GM10266 (cell line): ENCODE measurements at regions not wholly inside any gene's neighbourhood (a gene's known extent, or its start where the extent isn't known, plus 50 kb on each side); places are given as distances from the start of the nearest gene placed in this dataset.

Experiments
- DNase-seq: peaks from one replicate; pipeline ENCODE4 v3.0.0; 2012; ENCODE audit errors: extremely low spot score
- TF ChIP-seq, protein P1 (sequence below): IDR thresholded peaks from 2 replicates; pipeline ENCODE4 v1.5.1; 2012; ENCODE audit warnings: mild to moderate bottlenecking, low read depth; ENCODE audit not compliant: control insufficient read depth, insufficient read depth; ENCODE audit errors: missing control alignments

DNA sequence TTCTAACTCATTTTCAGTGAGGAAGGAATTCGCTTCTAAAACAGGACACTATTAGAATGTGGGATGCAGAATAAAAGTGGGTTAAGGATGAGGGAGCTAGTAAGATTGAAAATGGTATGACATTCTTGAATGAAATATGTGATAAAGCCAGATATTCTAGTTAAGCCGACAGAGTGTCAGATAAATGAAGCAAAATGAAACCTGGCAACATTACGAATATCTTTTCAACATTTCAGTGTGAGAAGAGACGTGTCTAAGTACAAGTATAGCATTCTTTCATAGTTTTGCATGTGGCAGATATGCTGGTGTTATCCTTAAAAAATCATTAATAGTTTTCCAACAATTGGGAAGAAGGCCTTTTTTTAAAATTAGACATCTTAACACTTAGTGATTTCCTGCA is 1101.4 kb downstream of the RPA4 start:
- DNase-seq = no peak
- TF ChIP-seq, protein P1, sequence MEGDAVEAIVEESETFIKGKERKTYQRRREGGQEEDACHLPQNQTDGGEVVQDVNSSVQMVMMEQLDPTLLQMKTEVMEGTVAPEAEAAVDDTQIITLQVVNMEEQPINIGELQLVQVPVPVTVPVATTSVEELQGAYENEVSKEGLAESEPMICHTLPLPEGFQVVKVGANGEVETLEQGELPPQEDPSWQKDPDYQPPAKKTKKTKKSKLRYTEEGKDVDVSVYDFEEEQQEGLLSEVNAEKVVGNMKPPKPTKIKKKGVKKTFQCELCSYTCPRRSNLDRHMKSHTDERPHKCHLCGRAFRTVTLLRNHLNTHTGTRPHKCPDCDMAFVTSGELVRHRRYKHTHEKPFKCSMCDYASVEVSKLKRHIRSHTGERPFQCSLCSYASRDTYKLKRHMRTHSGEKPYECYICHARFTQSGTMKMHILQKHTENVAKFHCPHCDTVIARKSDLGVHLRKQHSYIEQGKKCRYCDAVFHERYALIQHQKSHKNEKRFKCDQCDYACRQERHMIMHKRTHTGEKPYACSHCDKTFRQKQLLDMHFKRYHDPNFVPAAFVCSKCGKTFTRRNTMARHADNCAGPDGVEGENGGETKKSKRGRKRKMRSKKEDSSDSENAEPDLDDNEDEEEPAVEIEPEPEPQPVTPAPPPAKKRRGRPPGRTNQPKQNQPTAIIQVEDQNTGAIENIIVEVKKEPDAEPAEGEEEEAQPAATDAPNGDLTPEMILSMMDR = no peak

DNA sequence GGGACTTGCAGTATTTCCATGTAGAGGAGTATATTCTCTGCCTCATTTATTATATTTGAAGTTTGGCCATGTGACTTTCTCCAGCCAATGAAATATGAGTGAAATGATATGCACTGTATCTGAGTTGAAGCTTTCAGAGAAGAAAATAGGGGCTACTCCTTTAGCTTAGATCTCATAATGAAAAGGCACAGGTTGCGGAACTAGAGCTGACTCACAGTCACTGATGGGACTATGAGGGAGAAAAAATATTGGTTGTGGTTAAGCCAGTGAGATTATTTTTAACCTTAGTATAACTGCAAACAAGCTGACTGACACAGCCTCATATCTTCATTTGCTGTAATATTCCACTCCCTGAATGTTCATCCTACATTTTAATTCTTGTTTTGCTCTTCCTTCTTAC is 1104.3 kb downstream of the RPA4 start:
- TF ChIP-seq, protein P1 = no peak
- DNase-seq = no peak

DNA sequence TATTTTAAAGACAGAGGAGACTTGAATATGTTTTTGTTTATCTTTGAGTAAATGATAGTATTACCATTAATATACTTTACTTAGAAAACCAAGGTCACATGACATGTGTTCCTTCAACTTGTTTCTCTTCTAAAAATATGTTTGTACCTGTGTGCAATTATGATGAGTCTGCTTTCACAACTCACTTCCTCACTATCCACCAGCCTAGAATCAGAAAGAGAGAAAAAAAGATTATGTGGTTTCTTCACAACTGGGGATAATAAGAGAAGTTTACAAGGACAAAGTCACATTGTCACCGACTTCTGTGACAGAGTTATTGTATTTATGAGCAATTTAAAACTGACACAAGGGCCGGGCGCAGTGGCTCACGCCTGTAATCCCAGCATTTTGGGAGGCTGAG is 1112.1 kb downstream of the RPA4 start:
- no peak for DNase-seq
- TF ChIP-seq, protein P1 = no peak

DNA sequence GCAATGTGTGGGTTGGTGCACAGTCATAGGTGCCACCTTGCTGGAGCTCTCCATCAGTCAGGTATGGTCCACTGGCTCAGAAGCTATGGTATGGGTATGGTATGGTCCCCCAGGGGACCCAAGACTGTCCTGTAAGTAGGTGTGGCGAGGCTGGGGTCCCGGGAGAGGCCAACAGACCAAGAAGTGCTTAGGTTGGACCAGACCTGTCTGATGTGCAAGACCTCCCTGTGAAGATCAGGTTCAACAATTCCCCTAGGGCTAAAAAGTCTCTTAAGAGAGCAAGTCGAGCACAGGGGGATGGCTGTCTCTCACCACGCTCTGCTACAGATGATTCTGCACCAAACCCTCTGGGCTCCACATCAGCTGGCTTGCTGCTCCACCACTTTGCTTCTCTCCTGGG is 1145.0 kb downstream of the RPA4 start:
- TF ChIP-seq, protein P1 = no peak
- no peak for DNase-seq

DNA sequence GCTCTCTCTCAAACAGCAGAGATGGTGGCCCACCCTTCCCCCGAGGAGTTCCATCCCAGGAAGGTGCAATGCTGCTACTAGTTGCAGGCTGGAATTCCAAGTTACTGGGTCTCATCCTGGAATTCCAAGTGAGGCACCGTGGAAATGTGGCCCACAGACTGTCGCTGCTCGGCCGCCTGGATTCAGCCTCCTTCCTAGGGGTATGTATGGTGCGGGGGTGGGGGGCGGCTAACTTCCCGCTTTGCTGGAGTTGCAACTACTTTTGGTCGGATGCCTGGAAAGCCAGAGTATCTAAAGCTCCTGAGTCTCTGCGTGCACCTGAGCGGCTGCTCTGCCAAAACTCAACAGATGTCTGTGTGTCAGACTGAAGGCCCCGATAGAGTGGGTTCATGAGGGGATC is 1146.2 kb downstream of the RPA4 start:
- no peak for DNase-seq
- TF ChIP-seq, protein P1 = no peak

GRCh38 chrX:98057176-98057575 is 1173.5 kb downstream of the RPA4 start:
- no peak for DNase-seq
- TF ChIP-seq, protein P1 = no peak

- no peak for DNase-seq
- TF ChIP-seq, protein P1 = no peak
These were observed 1181.4 kb downstream of the RPA4 start for GRCh38 chrX:98065151-98065550.
